ENCODE measurements at regions not wholly inside any gene's neighbourhood (a gene's known extent, or its start where the extent isn't known, plus 50 kb on each side); places are given as distances from the start of the nearest gene placed in this dataset.

DNA sequence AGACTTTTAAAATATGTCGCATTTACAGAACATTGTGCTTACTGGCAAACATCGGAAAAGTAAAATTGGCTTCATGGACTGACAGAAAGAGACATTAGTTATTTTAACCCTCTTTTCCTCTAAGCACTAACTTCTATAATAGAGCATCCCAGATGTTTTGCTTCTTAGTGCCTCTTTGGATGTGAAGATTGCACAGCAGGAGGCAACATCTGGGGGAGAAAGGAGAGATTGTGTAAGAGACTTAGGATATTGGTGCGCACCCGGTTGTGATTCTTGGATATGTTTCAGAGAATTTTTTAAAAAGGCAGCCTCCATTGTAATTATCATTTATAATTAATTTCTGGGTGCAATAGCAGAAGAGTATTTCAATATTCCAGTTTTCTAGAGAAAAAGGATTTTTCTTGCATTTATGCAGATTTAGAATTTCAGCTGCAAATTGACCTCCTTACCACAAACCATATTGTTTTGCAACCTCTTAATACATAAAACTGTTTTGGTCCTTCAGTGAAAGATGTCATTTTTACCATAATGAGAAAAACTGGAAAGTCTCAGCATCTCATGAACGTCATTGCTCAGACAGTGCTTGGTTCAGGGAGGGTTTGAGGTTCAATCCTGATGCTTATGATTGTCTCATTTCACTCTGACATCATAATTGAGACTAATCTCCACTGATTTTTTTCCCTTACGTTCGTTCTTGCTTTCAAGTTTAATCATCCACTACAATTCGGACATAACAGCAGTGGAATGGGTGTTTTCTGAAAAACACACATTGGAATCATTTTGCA lies 404.3 kb downstream of the ZNF521 start:
- Histone ChIP-seq H3K9me3 (ENCODE audit: control insufficient read depth in 3 of 3, low read length in 3 of 3) (no peaks in the 10 kb centered on the region), H3K9ac (ENCODE audit: low read depth in 1 of 3, low read length in 3 of 3) (no peak overlapping the region), H3K4me3 (ENCODE audit: low read length in 3 of 3) (no peak overlapping the region), H3K27ac (ENCODE audit: low read depth, low read length) (no peak overlapping the region), H3K27me3 (ENCODE audit: control insufficient read depth in 3 of 3, insufficient read depth in 3 of 3, low read length in 3 of 3) (no peaks in the 10 kb centered on the region), H3K4me1 (ENCODE audit: control insufficient read depth in 3 of 3, insufficient read depth in 3 of 3, low read length in 3 of 3) (no peaks in the 10 kb centered on the region), H3K36me3 (ENCODE audit: control insufficient read depth in 3 of 3, insufficient read depth in 3 of 3, low read length in 3 of 3) (no peaks in the 10 kb centered on the region)

DNA sequence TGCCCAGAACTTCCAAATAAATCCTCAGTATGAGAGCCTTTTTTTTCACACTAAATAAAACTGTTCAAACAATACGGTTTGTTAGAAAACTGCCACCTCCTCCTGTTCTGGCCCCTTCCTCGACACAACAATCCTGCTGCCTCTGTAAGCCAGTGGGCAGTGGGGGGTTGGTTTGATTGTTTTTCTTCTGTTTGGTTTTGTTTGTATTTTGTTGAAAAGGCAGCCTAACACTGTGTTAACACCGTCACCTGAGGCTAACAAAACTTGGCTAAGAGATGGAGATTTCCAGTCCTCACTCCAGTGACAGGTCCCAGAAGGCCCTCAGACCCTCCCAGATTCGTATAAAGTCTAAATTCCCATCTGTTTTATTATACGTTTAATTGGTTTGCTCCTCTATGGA lies 402.1 kb downstream of the ZNF521 start:
- H3K9me3 ChIP-seq (ENCODE audit: control insufficient read depth in 3 of 3, low read length in 3 of 3), result no peaks in the 10 kb centered on the region
- no peak overlapping the region for H3K4me3 ChIP-seq (ENCODE audit: low read length in 3 of 3)
- H3K4me1 ChIP-seq (ENCODE audit: control insufficient read depth in 3 of 3, insufficient read depth in 3 of 3, low read length in 3 of 3), result no peaks in the 10 kb centered on the region
- no peak overlapping the region for H3K9ac ChIP-seq (ENCODE audit: low read depth in 1 of 3, low read length in 3 of 3)
- no peaks in the 10 kb centered on the region for H3K36me3 ChIP-seq (ENCODE audit: control insufficient read depth in 3 of 3, insufficient read depth in 3 of 3, low read length in 3 of 3)
- no peak overlapping the region for H3K27ac ChIP-seq (ENCODE audit: low read depth, low read length)
- no peaks in the 10 kb centered on the region for H3K27me3 ChIP-seq (ENCODE audit: control insufficient read depth in 3 of 3, insufficient read depth in 3 of 3, low read length in 3 of 3)

GRCh38 chr18:24954341-24954740 lies 397.6 kb downstream of the ZNF521 start:
- Histone ChIP-seq H3K9ac (ENCODE audit: low read depth in 1 of 3, low read length in 3 of 3) (no peak overlapping the region), H3K9me3 (ENCODE audit: control insufficient read depth in 3 of 3, low read length in 3 of 3) (no peaks in the 10 kb centered on the region), H3K36me3 (ENCODE audit: control insufficient read depth in 3 of 3, insufficient read depth in 3 of 3, low read length in 3 of 3) (no peaks in the 10 kb centered on the region), H3K4me1 (ENCODE audit: control insufficient read depth in 3 of 3, insufficient read depth in 3 of 3, low read length in 3 of 3) (no peaks in the 10 kb centered on the region), H3K27ac (ENCODE audit: low read depth, low read length) (no peak overlapping the region), H3K27me3 (ENCODE audit: control insufficient read depth in 3 of 3, insufficient read depth in 3 of 3, low read length in 3 of 3) (no peaks in the 10 kb centered on the region), H3K4me3 (ENCODE audit: low read length in 3 of 3) (no peak overlapping the region)

- Histone ChIP-seq H3K36me3 (ENCODE audit: control insufficient read depth in 3 of 3, insufficient read depth in 3 of 3, low read length in 3 of 3) (no peaks in the 10 kb centered on the region), H3K27ac (ENCODE audit: low read depth, low read length) (no peak overlapping the region)
Measured at GRCh38 chr18:24958001-24958400, 394.0 kb downstream of the ZNF521 start.

GRCh38 chr18:24959051-24959476 lies 392.9 kb downstream of the ZNF521 start:
- no peaks in the 10 kb centered on the region for H3K36me3 ChIP-seq (ENCODE audit: control insufficient read depth in 3 of 3, insufficient read depth in 3 of 3, low read length in 3 of 3)
- no peaks in the 10 kb centered on the region for H3K4me1 ChIP-seq (ENCODE audit: control insufficient read depth in 3 of 3, insufficient read depth in 3 of 3, low read length in 3 of 3)
- no peaks in the 10 kb centered on the region for H3K9me3 ChIP-seq (ENCODE audit: control insufficient read depth in 3 of 3, low read length in 3 of 3)
- no peak overlapping the region for H3K27ac ChIP-seq (ENCODE audit: low read depth, low read length)
- H3K27me3 ChIP-seq (ENCODE audit: control insufficient read depth in 3 of 3, insufficient read depth in 3 of 3, low read length in 3 of 3), result no peaks in the 10 kb centered on the region
- H3K4me3 ChIP-seq (ENCODE audit: low read length in 3 of 3), result no peak overlapping the region
- no peak overlapping the region for H3K9ac ChIP-seq (ENCODE audit: low read depth in 1 of 3, low read length in 3 of 3)

More at GRCh38 chr18:24958001-24958400, 394.0 kb downstream of the ZNF521 start:
- Histone ChIP-seq H3K4me1 (ENCODE audit: control insufficient read depth in 3 of 3, insufficient read depth in 3 of 3, low read length in 3 of 3) (no peaks in the 10 kb centered on the region), H3K27me3 (ENCODE audit: control insufficient read depth in 3 of 3, insufficient read depth in 3 of 3, low read length in 3 of 3) (no peaks in the 10 kb centered on the region), H3K9me3 (ENCODE audit: control insufficient read depth in 3 of 3, low read length in 3 of 3) (no peaks in the 10 kb centered on the region), H3K4me3 (ENCODE audit: low read length in 3 of 3) (no peak overlapping the region), H3K9ac (ENCODE audit: low read depth in 1 of 3, low read length in 3 of 3) (no peak overlapping the region)

DNA sequence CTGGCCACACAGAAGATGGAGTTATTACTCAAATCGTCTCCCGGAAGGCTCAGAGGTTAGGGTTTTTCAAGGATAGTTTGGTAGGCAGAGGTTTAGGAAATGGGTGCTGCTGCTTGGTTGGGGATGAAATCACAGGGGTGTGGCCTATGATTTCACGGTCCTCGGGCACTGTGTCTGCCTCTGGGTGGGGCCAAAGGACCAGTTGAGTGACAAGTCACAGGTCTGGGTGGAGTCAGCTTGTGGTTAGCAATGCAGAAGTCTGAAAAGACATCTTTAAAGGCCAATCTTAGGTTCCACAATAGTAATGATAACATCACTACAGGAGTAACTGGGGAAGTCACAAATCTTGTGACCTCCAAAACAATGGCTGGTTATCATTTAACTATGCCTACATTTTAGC lies 387.8 kb downstream of the ZNF521 start:
- no peak overlapping the region for H3K4me3 ChIP-seq (ENCODE audit: low read length in 3 of 3)
- no peaks in the 10 kb centered on the region for H3K36me3 ChIP-seq (ENCODE audit: control insufficient read depth in 3 of 3, insufficient read depth in 3 of 3, low read length in 3 of 3)
- no peaks in the 10 kb centered on the region for H3K27me3 ChIP-seq (ENCODE audit: control insufficient read depth in 3 of 3, insufficient read depth in 3 of 3, low read length in 3 of 3)
- H3K27ac ChIP-seq (ENCODE audit: low read depth, low read length), result no peak overlapping the region
- H3K9me3 ChIP-seq (ENCODE audit: control insufficient read depth in 3 of 3, low read length in 3 of 3), result no peaks in the 10 kb centered on the region
- no peak overlapping the region for H3K9ac ChIP-seq (ENCODE audit: low read depth in 1 of 3, low read length in 3 of 3)
- no peaks in the 10 kb centered on the region for H3K4me1 ChIP-seq (ENCODE audit: control insufficient read depth in 3 of 3, insufficient read depth in 3 of 3, low read length in 3 of 3)

DNA sequence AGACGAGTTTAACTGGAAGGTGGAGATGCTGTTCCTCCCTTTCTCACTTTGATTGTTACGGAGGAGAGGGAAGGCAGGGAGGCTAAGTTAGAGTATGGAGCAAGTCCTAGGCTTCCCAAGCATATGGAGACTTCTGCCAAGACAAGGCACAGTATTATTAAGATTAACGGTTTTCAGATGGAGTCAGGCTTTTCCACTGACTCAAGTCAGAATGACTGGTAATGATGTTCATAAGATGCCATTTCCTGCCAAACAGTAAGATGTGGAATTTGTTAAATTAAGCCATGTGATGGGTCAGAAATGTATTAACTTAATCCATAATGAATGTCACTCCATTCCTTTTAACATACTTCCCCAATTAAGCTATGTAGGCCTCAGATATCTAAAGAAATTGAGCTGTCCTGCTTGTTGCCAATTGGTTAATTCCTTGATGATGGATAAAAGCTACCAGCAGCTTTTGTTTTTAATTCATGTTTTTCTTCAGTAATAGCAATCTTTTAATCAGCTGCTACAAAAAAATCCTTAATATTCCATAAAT lies 383.7 kb downstream of the ZNF521 start:
- Histone ChIP-seq H3K9ac (ENCODE audit: low read depth in 1 of 3, low read length in 3 of 3) (no peak overlapping the region), H3K27ac (ENCODE audit: low read depth, low read length) (no peak overlapping the region), H3K9me3 (ENCODE audit: control insufficient read depth in 3 of 3, low read length in 3 of 3) (no peaks in the 10 kb centered on the region), H3K27me3 (ENCODE audit: control insufficient read depth in 3 of 3, insufficient read depth in 3 of 3, low read length in 3 of 3) (no peaks in the 10 kb centered on the region), H3K4me3 (ENCODE audit: low read length in 3 of 3) (no peak overlapping the region), H3K36me3 (ENCODE audit: control insufficient read depth in 3 of 3, insufficient read depth in 3 of 3, low read length in 3 of 3) (no peaks in the 10 kb centered on the region), H3K4me1 (ENCODE audit: control insufficient read depth in 3 of 3, insufficient read depth in 3 of 3, low read length in 3 of 3) (no peaks in the 10 kb centered on the region)

GRCh38 chr18:24972577-24972976 lies 379.4 kb downstream of the ZNF521 start:
- Histone ChIP-seq H3K27me3 (ENCODE audit: control insufficient read depth in 3 of 3, insufficient read depth in 3 of 3, low read length in 3 of 3) (no peaks in the 10 kb centered on the region), H3K4me3 (ENCODE audit: low read length in 3 of 3) (no peak overlapping the region), H3K4me1 (ENCODE audit: control insufficient read depth in 3 of 3, insufficient read depth in 3 of 3, low read length in 3 of 3) (no peaks in the 10 kb centered on the region), H3K9ac (ENCODE audit: low read depth in 1 of 3, low read length in 3 of 3) (no peak overlapping the region), H3K9me3 (ENCODE audit: control insufficient read depth in 3 of 3, low read length in 3 of 3) (no peaks in the 10 kb centered on the region), H3K27ac (ENCODE audit: low read depth, low read length) (no peak overlapping the region), H3K36me3 (ENCODE audit: control insufficient read depth in 3 of 3, insufficient read depth in 3 of 3, low read length in 3 of 3) (no peaks in the 10 kb centered on the region)

DNA sequence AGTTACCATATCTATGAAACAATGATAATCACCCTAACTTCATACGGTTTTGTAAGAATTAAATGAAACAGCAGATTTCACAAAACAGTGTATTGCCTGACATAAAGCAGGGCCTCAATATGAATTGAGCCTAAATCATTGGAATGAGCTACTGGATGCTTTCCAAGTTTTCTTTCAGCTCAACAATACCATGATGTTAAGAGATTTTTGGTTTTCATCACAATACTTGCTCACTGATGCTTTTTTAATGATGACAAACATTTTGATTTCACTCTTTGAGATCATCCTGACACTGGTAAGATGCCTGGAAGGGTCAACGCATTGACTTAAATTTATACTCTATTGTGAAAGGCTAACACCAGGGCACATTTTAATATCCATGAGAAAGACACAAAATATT lies 377.5 kb downstream of the ZNF521 start:
- Histone ChIP-seq H3K4me3 (ENCODE audit: low read length in 3 of 3) (no peak overlapping the region), H3K9me3 (ENCODE audit: control insufficient read depth in 3 of 3, low read length in 3 of 3) (no peaks in the 10 kb centered on the region), H3K36me3 (ENCODE audit: control insufficient read depth in 3 of 3, insufficient read depth in 3 of 3, low read length in 3 of 3) (no peaks in the 10 kb centered on the region), H3K27ac (ENCODE audit: low read depth, low read length) (no peak overlapping the region), H3K27me3 (ENCODE audit: control insufficient read depth in 3 of 3, insufficient read depth in 3 of 3, low read length in 3 of 3) (no peaks in the 10 kb centered on the region), H3K4me1 (ENCODE audit: control insufficient read depth in 3 of 3, insufficient read depth in 3 of 3, low read length in 3 of 3) (no peaks in the 10 kb centered on the region), H3K9ac (ENCODE audit: low read depth in 1 of 3, low read length in 3 of 3) (no peak overlapping the region)

DNA sequence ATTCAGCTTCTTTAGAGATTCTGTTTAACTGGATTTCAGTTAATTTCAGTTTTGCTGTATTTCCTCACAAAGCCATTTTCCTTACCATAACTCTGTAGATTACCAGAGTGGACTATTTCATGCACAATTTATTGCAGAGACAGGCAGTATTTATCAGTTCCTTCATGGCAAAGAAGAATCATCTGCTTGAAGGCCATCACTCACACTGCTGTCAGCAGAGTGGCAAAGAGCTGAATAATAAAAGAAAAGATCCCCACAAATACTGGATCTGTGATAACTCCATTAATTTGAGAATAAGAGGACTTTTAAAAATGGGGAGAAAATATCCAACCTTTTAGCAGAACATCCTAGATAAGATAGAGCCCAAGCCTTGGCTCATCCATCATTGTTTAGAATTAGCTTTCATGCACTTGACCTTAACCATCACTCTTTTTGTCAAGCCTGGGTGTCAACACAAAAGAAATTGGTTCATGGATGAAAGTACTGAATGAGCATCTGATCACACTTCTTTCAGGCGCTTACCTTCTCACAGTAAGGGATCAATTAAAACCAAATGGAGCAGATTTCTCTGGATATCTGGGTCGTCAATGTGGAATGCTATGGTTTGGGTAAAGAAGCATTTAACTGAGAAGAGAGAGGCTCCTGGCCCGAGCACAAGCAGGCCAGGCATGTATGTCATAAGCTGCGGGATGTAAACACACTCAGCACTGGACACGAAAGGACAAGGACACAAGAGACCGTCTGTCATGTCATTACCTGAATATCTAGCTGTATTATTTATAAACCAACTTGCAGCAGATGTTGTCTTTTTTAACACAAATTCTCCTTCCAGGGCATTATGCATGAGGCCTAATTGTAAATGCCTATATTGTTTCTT lies 376.2 kb downstream of the ZNF521 start:
- H3K27ac ChIP-seq (ENCODE audit: low read depth, low read length), result no peak overlapping the region
- H3K4me3 ChIP-seq (ENCODE audit: low read length in 3 of 3), result no peak overlapping the region
- H3K27me3 ChIP-seq (ENCODE audit: control insufficient read depth in 3 of 3, insufficient read depth in 3 of 3, low read length in 3 of 3), result no peaks in the 10 kb centered on the region
- no peaks in the 10 kb centered on the region for H3K4me1 ChIP-seq (ENCODE audit: control insufficient read depth in 3 of 3, insufficient read depth in 3 of 3, low read length in 3 of 3)
- no peaks in the 10 kb centered on the region for H3K9me3 ChIP-seq (ENCODE audit: control insufficient read depth in 3 of 3, low read length in 3 of 3)
- H3K9ac ChIP-seq (ENCODE audit: low read depth in 1 of 3, low read length in 3 of 3), result no peak overlapping the region
- no peaks in the 10 kb centered on the region for H3K36me3 ChIP-seq (ENCODE audit: control insufficient read depth in 3 of 3, insufficient read depth in 3 of 3, low read length in 3 of 3)

All from skeletal muscle tissue (tissue), 3 donors.